Activated CD8-positive, alpha-beta T cell treated with anti-CD3 and anti-CD28 coated beads for 36 hours (primary cell): ENCODE measurements at regions not wholly inside any gene's neighbourhood (a gene's known extent, or its start where the extent isn't known, plus 50 kb on each side); places are given as distances from the start of the nearest gene placed in this dataset.

Source experiments
- ATAC-seq: fragments of 200-7000 bp; cut with Tn5 transposase; one replicate; pipeline ENCODE4 v1.10.0; 2021; ENCODE audit warnings: mild to moderate bottlenecking, moderate library complexity
- CTCF ChIA-PET: fragments of 350-600 bp; sonication (Branson Sonifier 250); formaldehyde crosslinking; loops from one replicate; lab custom pipeline; 2021; ENCODE audit warnings: antibody characterized with exemption; lab: Charles Lee
- POLR2A ChIA-PET: fragments of 350-600 bp; sonication (Branson Sonifier 250); formaldehyde crosslinking; loops from one replicate; lab custom pipeline; 2021; ENCODE audit warnings: antibody characterized with exemption; lab: Charles Lee
- DNase-seq: peaks from one replicate; pipeline ENCODE4 v3.0.0-alpha.2; 2020
- H3K27ac Mint-ChIP-seq: one replicate; pipeline ENCODE4 v1.8.0; 2021; ENCODE audit warnings: mild to moderate bottlenecking, mixed read lengths
- H3K27me3 Mint-ChIP-seq: one replicate; pipeline ENCODE4 v1.8.0; 2021; ENCODE audit warnings: mixed read lengths
- H3K36me3 Mint-ChIP-seq: one replicate; pipeline ENCODE4 v1.8.0; 2021; ENCODE audit warnings: low read depth, mixed read lengths
- H3K4me1 Mint-ChIP-seq: one replicate; pipeline ENCODE4 v1.8.0; 2021; ENCODE audit warnings: low read depth, mixed read lengths
- H3K4me3 Mint-ChIP-seq: one replicate; pipeline ENCODE4 v1.8.0; 2021; ENCODE audit warnings: mild to moderate bottlenecking, moderate library complexity, mixed read lengths
- H3K9me3 Mint-ChIP-seq: one replicate; pipeline ENCODE4 v1.8.0; 2021; ENCODE audit warnings: mixed read lengths
- CTCF ChIP-seq: fragments of 200-600 bp; IDR thresholded peaks from one replicate; pipeline ENCODE4 v1.8.0; 2022; ENCODE audit warnings: antibody characterized with exemption, mild to moderate bottlenecking
- intact Hi-C: fragments of 100-400 bp; cut with micrococcal nuclease; formaldehyde crosslinking; loops from one replicate; pipeline ENCODE4 v1.10.0; 2022

DNA sequence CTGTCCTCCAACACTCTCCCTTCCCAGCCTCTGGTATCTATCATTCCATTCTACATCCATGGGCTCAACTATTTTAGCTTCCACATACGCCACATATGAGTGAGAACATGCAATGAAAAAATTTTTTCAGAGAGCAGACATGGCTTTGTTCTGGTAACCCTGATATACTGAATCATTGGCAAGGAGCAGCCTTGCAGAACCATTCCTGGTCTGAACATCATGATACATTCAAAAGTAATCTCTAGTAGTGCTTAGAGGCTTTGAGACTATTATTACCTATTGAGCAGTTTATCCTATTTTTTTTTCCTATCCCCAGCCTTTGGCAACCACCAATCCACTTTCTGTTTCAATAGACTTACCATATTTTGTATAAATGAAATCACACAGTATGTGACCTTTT lies 393.1 kb upstream of the KCNH7 start:
- Mint-ChIP-seq H3K36me3 (no peaks in the 10 kb centered on the region), H3K9me3 (peaks cover 3% of the 10 kb centered on the region), H3K4me3 (no peak overlapping the region), H3K27ac (no peak overlapping the region), H3K4me1 (no peaks in the 10 kb centered on the region), H3K27me3 (no peaks in the 10 kb centered on the region)
- POLR2A ChIA-PET = no interaction called here
- ATAC-seq (no peak), DNase-seq (no peak)
- no peak for TF ChIP-seq CTCF
- intact Hi-C loops = no loop called here
- CTCF ChIA-PET = no interaction called here

DNA sequence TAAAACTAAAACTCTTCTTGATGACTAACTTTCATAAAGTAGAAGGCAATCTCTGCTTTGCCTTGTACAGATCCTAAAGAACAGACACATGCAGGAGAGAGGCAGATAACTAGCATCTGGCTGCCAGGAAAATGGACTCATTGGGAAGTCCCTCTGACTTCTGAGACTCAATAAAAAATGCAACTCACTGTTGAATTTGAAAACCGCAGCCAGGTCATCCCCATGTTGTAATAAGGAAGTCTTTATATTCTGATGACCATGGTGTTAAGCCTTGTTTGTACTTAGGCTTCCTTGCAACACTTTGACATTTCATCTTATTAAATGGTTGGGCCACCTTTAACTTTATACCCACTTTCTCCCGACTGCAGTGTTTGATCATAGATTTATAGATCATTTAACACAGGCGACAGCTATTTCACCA lies 375.1 kb upstream of the KCNH7 start:
- ChIA-PET CTCF (interaction anchor here (0.9 to 1.4 kb wide), 2 partner anchors 15 to 31 kb away, joined by 3 read pairs; no protein-coding TSS in a partner anchor), POLR2A (no interaction called here)
- ATAC-seq (no peak), DNase-seq (no peak)
- TF ChIP-seq CTCF = no peak
- H3K4me1 Mint-ChIP-seq = no peaks in the 10 kb centered on the region
- H3K36me3 Mint-ChIP-seq = no peaks in the 10 kb centered on the region
- H3K27me3 Mint-ChIP-seq = no peaks in the 10 kb centered on the region
- H3K27ac Mint-ChIP-seq = no peak overlapping the region
- H3K4me3 Mint-ChIP-seq = no peak overlapping the region
- intact Hi-C loops = no loop called here
- peaks cover 1% of the 10 kb centered on the region for H3K9me3 Mint-ChIP-seq

GRCh38 chr2:163210430-163210918 lies 371.9 kb upstream of the KCNH7 start:
- H3K27ac Mint-ChIP-seq = no peak overlapping the region

GRCh38 chr2:163207693-163208370 lies 369.3 kb upstream of the KCNH7 start:
- Mint-ChIP-seq H3K36me3 (no peaks in the 10 kb centered on the region), H3K27ac (no peak overlapping the region), H3K9me3 (peaks cover 1% of the 10 kb centered on the region), H3K4me3 (no peak overlapping the region), H3K27me3 (no peaks in the 10 kb centered on the region), H3K4me1 (no peaks in the 10 kb centered on the region)
- no peak for TF ChIP-seq CTCF
- ChIA-PET CTCF (no interaction called here), POLR2A (no interaction called here)
- no peak for DNase-seq
- intact Hi-C loops = no loop called here
- ATAC-seq = no peak

More at GRCh38 chr2:163210430-163210918, 371.9 kb upstream of the KCNH7 start:
- Mint-ChIP-seq H3K4me1 (no peaks in the 10 kb centered on the region), H3K27me3 (no peaks in the 10 kb centered on the region), H3K9me3 (peaks cover 1% of the 10 kb centered on the region), H3K4me3 (no peak overlapping the region), H3K36me3 (no peaks in the 10 kb centered on the region)
- TF ChIP-seq CTCF = no peak
- CTCF ChIA-PET = no interaction called here
- intact Hi-C loops = no loop called here
- ATAC-seq = no peak
- POLR2A ChIA-PET = no interaction called here
- no peak for DNase-seq

GRCh38 chr2:163205589-163206254 lies 367.2 kb upstream of the KCNH7 start:
- ChIA-PET POLR2A (no interaction called here), CTCF (no interaction called here)
- Mint-ChIP-seq H3K9me3 (peaks cover 1% of the 10 kb centered on the region), H3K36me3 (no peaks in the 10 kb centered on the region), H3K27me3 (no peaks in the 10 kb centered on the region), H3K27ac (no peak overlapping the region), H3K4me1 (no peaks in the 10 kb centered on the region), H3K4me3 (no peak overlapping the region)
- intact Hi-C loops = no loop called here
- DNase-seq (no peak), ATAC-seq (no peak)
- TF ChIP-seq CTCF = no peak
